Smooth muscle cell (in vitro differentiated cells): ENCODE measurements at regions not wholly inside any gene's neighbourhood (a gene's known extent, or its start where the extent isn't known, plus 50 kb on each side); places are given as distances from the start of the nearest gene placed in this dataset.
A peak's percentile ranks its signal among the peaks of the same experiment; 100 is the strongest.

Source experiments
- DNase-seq: peaks from one replicate; lab custom pipeline; 2025; ENCODE audit not compliant: unreplicated experiment; lab: John Stamatoyannopoulos, UW
- H2AFZ ChIP-seq: fragments of 200-600 bp; sonication (generic); 2 replicates; pipeline ENCODE4 v1.6.0; 2016; ENCODE audit warnings: antibody characterized with exemption, low read depth, mild to moderate bottlenecking
- H3F3A ChIP-seq: fragments of 200-600 bp; sonication (generic); 2 replicates; pipeline ENCODE4 v1.6.0; 2017; ENCODE audit warnings: antibody characterized with exemption, low read depth
- H3K27ac ChIP-seq: fragments of 200-600 bp; sonication (generic); 2 replicates; pipeline ENCODE4 v1.5.1; 2016; ENCODE audit warnings: low read depth, mild to moderate bottlenecking
- H3K27me3 ChIP-seq: fragments of 200-600 bp; sonication (generic); 2 replicates; pipeline ENCODE4 v1.6.1; 2016; ENCODE audit warnings: low read depth, mild to moderate bottlenecking
- H3K36me3 ChIP-seq: fragments of 200-600 bp; sonication (generic); 2 replicates; pipeline ENCODE4 v1.5.1; 2016; ENCODE audit warnings: low read depth
- H3K4me1 ChIP-seq: fragments of 200-600 bp; sonication (generic); 2 replicates; pipeline ENCODE4 v1.5.1; 2016; ENCODE audit warnings: low read depth
- H3K4me2 ChIP-seq: fragments of 200-600 bp; sonication (generic); 2 replicates; pipeline ENCODE4 v1.6.0; 2016; ENCODE audit warnings: mild to moderate bottlenecking
- H3K4me3 ChIP-seq: fragments of 200-600 bp; sonication (generic); 2 replicates; pipeline ENCODE4 v1.5.1; 2016; ENCODE audit warnings: mild to moderate bottlenecking
- H3K79me2 ChIP-seq: fragments of 200-600 bp; sonication (generic); 2 replicates; pipeline ENCODE4 v1.6.0; 2016; ENCODE audit warnings: low read depth, mild to moderate bottlenecking
- H3K9ac ChIP-seq: fragments of 200-600 bp; sonication (generic); 2 replicates; pipeline ENCODE4 v1.6.0; 2016; ENCODE audit warnings: low read depth
- H3K9me3 ChIP-seq: fragments of 200-600 bp; sonication (generic); replicated peaks from 2 replicates; pipeline ENCODE4 v1.5.1; 2016; ENCODE audit warnings: low read depth
- H4K20me1 ChIP-seq: fragments of 200-600 bp; sonication (generic); 2 replicates; pipeline ENCODE4 v1.6.0; 2016; ENCODE audit warnings: low read depth
- CTCF ChIP-seq: fragments of 200-600 bp; sonication (generic); IDR thresholded peaks from 2 replicates; pipeline ENCODE4 v1.5.1; 2017; ENCODE audit warnings: borderline replicate concordance, mild to moderate bottlenecking, antibody characterized with exemption; ENCODE audit not compliant: insufficient read depth, poor library complexity, severe bottlenecking
- WGBS: methylation state at CpG from one replicate; pipeline ENCODE4 v1.1.7; 2016; ENCODE audit warnings: low lambda C conversion rate; 5-methylcytosine and 5-hydroxymethylcytosine counted together

- WGBS: 36% methylated on average over 2 of the region's 2 CpGs
- peak overlapping the region; percentile 42 for H3K9ac ChIP-seq
- H3F3A ChIP-seq: peaks cover 59% of the 10 kb centered on the region
- peak overlapping the region; percentile 81 for H3K27ac ChIP-seq
- no peak for TF ChIP-seq CTCF
- H3K4me3 ChIP-seq: no peak overlapping the region
- H3K36me3 ChIP-seq: no peaks in the 10 kb centered on the region
- H4K20me1 ChIP-seq: no peaks in the 10 kb centered on the region
- peaks cover 31% of the 10 kb centered on the region for H3K4me1 ChIP-seq
- H2AFZ ChIP-seq: no peak overlapping the region
- no peak for DNase-seq
- H3K79me2 ChIP-seq: no peaks in the 10 kb centered on the region
- no peaks in the 10 kb centered on the region for H3K9me3 ChIP-seq
- peak overlapping the region; percentile 70 for H3K4me2 ChIP-seq
- no peaks in the 10 kb centered on the region for H3K27me3 ChIP-seq
Observed at GRCh38 chr9:81032030-81032572, 657.2 kb downstream of the TLE1 start.

GRCh38 chr9:81031422-81032029 lies 657.8 kb downstream of the TLE1 start:
- WGBS: 60% methylated on average over 7 of the region's 7 CpGs
- no peak overlapping the region for H2AFZ ChIP-seq
- peak overlapping the region; percentile 81 for H3K27ac ChIP-seq

GRCh38 chr9:81030027-81030426 lies 659.3 kb downstream of the TLE1 start:
- Histone ChIP-seq H2AFZ (peak overlapping the region; percentile 37), H3K79me2 (no peaks in the 10 kb centered on the region), H3F3A (peaks cover 53% of the 10 kb centered on the region), H3K4me3 (no peak overlapping the region), H3K27me3 (no peaks in the 10 kb centered on the region), H4K20me1 (no peaks in the 10 kb centered on the region), H3K4me1 (peaks cover 24% of the 10 kb centered on the region), H3K9ac (no peak overlapping the region), H3K9me3 (no peaks in the 10 kb centered on the region), H3K36me3 (no peaks in the 10 kb centered on the region), H3K27ac (peak overlapping the region; percentile 81), H3K4me2 (peak overlapping the region; percentile 45)
- no peak for TF ChIP-seq CTCF
- no peak for DNase-seq

More at GRCh38 chr9:81031422-81032029, 657.8 kb downstream of the TLE1 start:
- no peaks in the 10 kb centered on the region for H3K79me2 ChIP-seq
- peaks cover 59% of the 10 kb centered on the region for H3F3A ChIP-seq
- DNase-seq: no peak
- peaks cover 31% of the 10 kb centered on the region for H3K4me1 ChIP-seq
- TF ChIP-seq CTCF: no peak
- no peaks in the 10 kb centered on the region for H3K36me3 ChIP-seq
- H3K4me2 ChIP-seq: peak overlapping the region; percentile 45
- H3K4me3 ChIP-seq: no peak overlapping the region
- H4K20me1 ChIP-seq: no peaks in the 10 kb centered on the region
- no peaks in the 10 kb centered on the region for H3K27me3 ChIP-seq
- peak overlapping the region; percentile 42 for H3K9ac ChIP-seq
- H3K9me3 ChIP-seq: no peaks in the 10 kb centered on the region

- WGBS: 5% methylated on average over 4 of the region's 4 CpGs
Observed at GRCh38 chr9:81028504-81028903, 660.8 kb downstream of the TLE1 start.

More at GRCh38 chr9:81028504-81028903, 660.8 kb downstream of the TLE1 start:
- peaks cover 23% of the 10 kb centered on the region for H3K4me1 ChIP-seq
- no peak for DNase-seq
- TF ChIP-seq CTCF: no peak
- H3K9me3 ChIP-seq: no peaks in the 10 kb centered on the region
- no peaks in the 10 kb centered on the region for H3K79me2 ChIP-seq
- H3K27me3 ChIP-seq: no peaks in the 10 kb centered on the region
- H3K4me3 ChIP-seq: no peak overlapping the region
- H3K27ac ChIP-seq: peak overlapping the region; percentile 81
- H3K4me2 ChIP-seq: peak overlapping the region; percentile 70
- peak overlapping the region; percentile 18 for H3K9ac ChIP-seq
- no peaks in the 10 kb centered on the region for H3K36me3 ChIP-seq
- H3F3A ChIP-seq: peaks cover 42% of the 10 kb centered on the region
- H2AFZ ChIP-seq: no peak overlapping the region
- no peaks in the 10 kb centered on the region for H4K20me1 ChIP-seq
